ENCODE measurements at regions not wholly inside any gene's neighbourhood (a gene's known extent, or its start where the extent isn't known, plus 50 kb on each side); places are given as distances from the start of the nearest gene placed in this dataset.

- TF ChIP-seq, protein P1, sequence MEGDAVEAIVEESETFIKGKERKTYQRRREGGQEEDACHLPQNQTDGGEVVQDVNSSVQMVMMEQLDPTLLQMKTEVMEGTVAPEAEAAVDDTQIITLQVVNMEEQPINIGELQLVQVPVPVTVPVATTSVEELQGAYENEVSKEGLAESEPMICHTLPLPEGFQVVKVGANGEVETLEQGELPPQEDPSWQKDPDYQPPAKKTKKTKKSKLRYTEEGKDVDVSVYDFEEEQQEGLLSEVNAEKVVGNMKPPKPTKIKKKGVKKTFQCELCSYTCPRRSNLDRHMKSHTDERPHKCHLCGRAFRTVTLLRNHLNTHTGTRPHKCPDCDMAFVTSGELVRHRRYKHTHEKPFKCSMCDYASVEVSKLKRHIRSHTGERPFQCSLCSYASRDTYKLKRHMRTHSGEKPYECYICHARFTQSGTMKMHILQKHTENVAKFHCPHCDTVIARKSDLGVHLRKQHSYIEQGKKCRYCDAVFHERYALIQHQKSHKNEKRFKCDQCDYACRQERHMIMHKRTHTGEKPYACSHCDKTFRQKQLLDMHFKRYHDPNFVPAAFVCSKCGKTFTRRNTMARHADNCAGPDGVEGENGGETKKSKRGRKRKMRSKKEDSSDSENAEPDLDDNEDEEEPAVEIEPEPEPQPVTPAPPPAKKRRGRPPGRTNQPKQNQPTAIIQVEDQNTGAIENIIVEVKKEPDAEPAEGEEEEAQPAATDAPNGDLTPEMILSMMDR (conservative IDR thresholded peaks at IDR 0.05; ENCODE audit: low read depth in 2 of 2), result no peak
- TF ChIP-seq JUNB (IDR thresholded peaks at IDR 0.05; ENCODE audit: unreplicated experiment), result no peak
- TF ChIP-seq EZH2phosphoT487 (IDR thresholded peaks at IDR 0.05; ENCODE audit: unreplicated experiment), result no peak
- TF ChIP-seq EZH2 (IDR thresholded peaks at IDR 0.05; ENCODE audit: low read depth, unreplicated experiment), result no peak
Measured at GRCh38 chr1:165025805-165026204, 330.7 kb downstream of the LMX1A start.

All from GM23338 (cell line).